22Rv1 (cell line): ENCODE measurements at regions not wholly inside any gene's neighbourhood (a gene's known extent, or its start where the extent isn't known, plus 50 kb on each side); places are given as distances from the start of the nearest gene placed in this dataset.

ENCODE experiments used
- H3K27ac ChIP-seq: fragments of 450-650 bp; 2 replicates; pipeline ENCODE4 v1.5.1; 2017
- CTCF ChIP-seq: fragments of 450-650 bp; IDR thresholded peaks from 2 replicates; pipeline ENCODE4 v1.5.1; 2017; ENCODE audit warnings: mild to moderate bottlenecking
- ZFX ChIP-seq: fragments of 450-650 bp; IDR thresholded peaks from 2 replicates; pipeline ENCODE4 v1.6.1; 2017; ENCODE audit warnings: antibody characterized with exemption, borderline replicate concordance

DNA sequence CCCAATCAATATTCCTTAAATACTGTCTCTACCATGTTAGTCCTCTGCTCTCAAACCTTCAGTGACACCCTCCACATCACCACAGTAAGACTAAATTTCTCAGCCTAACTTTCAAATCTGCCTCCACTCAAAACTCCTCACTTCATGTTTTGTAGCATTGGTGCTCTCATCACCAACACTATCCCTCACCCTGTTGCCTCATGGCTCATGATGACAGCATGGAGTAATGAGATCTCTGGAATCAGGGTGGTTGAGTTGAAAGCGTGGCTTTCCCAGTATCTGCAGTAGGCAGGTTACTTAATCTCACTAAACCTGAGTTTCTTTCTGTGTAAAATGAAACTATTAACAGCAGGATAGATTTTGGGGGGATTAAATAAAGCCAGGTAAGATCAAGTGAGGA is 621.4 kb downstream of the NYAP2 start:
- H3K27ac ChIP-seq: no peak overlapping the region
- TF ChIP-seq CTCF: no peak
- no peak for TF ChIP-seq ZFX

GRCh38 chr2:226020176-226020575 is 620.7 kb downstream of the NYAP2 start:
- TF ChIP-seq ZFX: no peak
- TF ChIP-seq CTCF: no peak
- H3K27ac ChIP-seq: no peak overlapping the region

DNA sequence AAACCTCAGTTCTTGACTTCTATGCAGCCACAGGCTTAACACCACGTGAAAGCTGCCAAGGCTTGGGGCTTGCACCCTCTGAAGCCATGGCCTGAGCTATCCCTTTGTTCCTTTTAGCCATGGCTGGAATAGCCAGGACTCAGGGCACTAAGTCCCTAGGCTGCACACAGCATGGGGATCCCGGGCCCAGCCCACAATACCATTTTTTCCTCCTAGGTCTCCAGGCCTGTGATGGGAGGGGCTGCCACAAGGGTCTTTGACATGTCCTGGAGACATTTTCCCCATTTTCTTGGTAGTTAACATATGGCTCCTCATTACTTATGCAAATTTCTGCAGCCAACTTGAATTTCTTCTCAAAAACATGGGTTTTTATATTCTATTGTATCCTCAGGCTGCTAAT is 619.1 kb downstream of the NYAP2 start:
- H3K27ac ChIP-seq: no peak overlapping the region
- no peak for TF ChIP-seq ZFX
- no peak for TF ChIP-seq CTCF

- no peak overlapping the region for H3K27ac ChIP-seq
- no peak for TF ChIP-seq CTCF
- no peak for TF ChIP-seq ZFX
Measured at GRCh38 chr2:226017537-226017936, 618.0 kb downstream of the NYAP2 start.

- TF ChIP-seq CTCF: no peak
- TF ChIP-seq ZFX: no peak
Measured at GRCh38 chr2:226017107-226017506, 617.6 kb downstream of the NYAP2 start.

GRCh38 chr2:226011716-226012450 is 612.4 kb downstream of the NYAP2 start:
- TF ChIP-seq ZFX: no peak

More at GRCh38 chr2:226017107-226017506, 617.6 kb downstream of the NYAP2 start:
- H3K27ac ChIP-seq: no peak overlapping the region

GRCh38 chr2:226002438-226002837 is 602.9 kb downstream of the NYAP2 start:
- no peak for TF ChIP-seq ZFX
- no peak for TF ChIP-seq CTCF
- no peak overlapping the region for H3K27ac ChIP-seq

More at GRCh38 chr2:226011716-226012450, 612.4 kb downstream of the NYAP2 start:
- no peak overlapping the region for H3K27ac ChIP-seq

- TF ChIP-seq CTCF: no peak
- H3K27ac ChIP-seq: no peak overlapping the region
Measured at GRCh38 chr2:226001716-226002115, 602.2 kb downstream of the NYAP2 start.
